K562 (cell line): ENCODE measurements at regions not wholly inside any gene's neighbourhood (a gene's known extent, or its start where the extent isn't known, plus 50 kb on each side); places are given as distances from the start of the nearest gene placed in this dataset.

Source experiments
- ATAC-seq: fragments of 200-7000 bp; cut with Tn5 transposase; 3 replicates; pipeline ENCODE4 v1.9.1; 2020; ENCODE audit warnings: moderate library complexity
- BruUV-seq: library from RNA; stranded (reverse); fragments of 400-500 nt; replicated peaks from 2 replicates; lab custom pipeline; 2021; lab: Mats Ljungman, UMichigan
- CTCF ChIA-PET: fragments of 300-600 bp; formaldehyde crosslinking; extraction: SDS; loops from one replicate; lab custom pipeline; 2021; ENCODE audit warnings: low intra/inter-chr PET ratio; lab: Yijun Ruan, JAX
- POLR2A ChIA-PET: fragments of 300-600, 350-650 bp; sonication (Branson Sonifier 250); formaldehyde crosslinking; extraction: SDS; loops from one replicate; lab custom pipeline; 2021; ENCODE audit warnings: antibody characterized with exemption, inconsistent platforms; lab: Yijun Ruan, JAX
- DNase-seq, 4 experiments: peaks; one replicate each; pipeline versions ENCODE4 v3.0.0 to v3.0.0-alpha.2; 2011 to 2018; ENCODE audit warnings: low spot score in 3 of 4, mixed read lengths in 3 of 4; ENCODE audit errors: extremely low read depth in 1 of 4
- FAIRE-seq: peaks from 2 replicates; lab custom pipeline; 2011; peaks lifted over from hg19 to GRCh38; lab: Jason Lieb, UNC
- H2AFZ ChIP-seq: 2 replicates; pipeline ENCODE4 v1.6.0; 2011; ENCODE audit warnings: low read depth, low read length, control low read depth, inconsistent platforms
- H3K27ac ChIP-seq: fragments of 200-600 bp; 3 replicates; pipeline ENCODE4 v1.8.0; 2011; ENCODE audit warnings: low read depth, mild to moderate bottlenecking, control low read depth, inconsistent platforms, low read length, moderate library complexity, mixed read lengths; ENCODE audit errors: extremely low read depth
- H3K27me3 ChIP-seq, 2 experiments: fragments of 300-600 bp in 1 of 2; 2 replicates in 1 of 2; 3 replicates in 1 of 2; pipeline versions ENCODE4 v1.6.0 to v1.8.0; 2011; ENCODE audit warnings: inconsistent platforms in 2 of 2, low read length in 2 of 2, mild to moderate bottlenecking in 1 of 2, mixed read lengths in 1 of 2, moderate library complexity in 1 of 2; ENCODE audit not compliant: control insufficient read depth in 2 of 2, insufficient read depth in 2 of 2
- H3K36me3 ChIP-seq: fragments of 300-600 bp; 3 replicates; pipeline ENCODE4 v1.8.0; 2011; ENCODE audit warnings: mild to moderate bottlenecking, low read length, inconsistent platforms; ENCODE audit not compliant: control insufficient read depth, insufficient read depth
- H3K4me1 ChIP-seq, 2 experiments: fragments of 200-600 bp in 1 of 2; replicated peaks in 1 of 2; 2 replicates in 1 of 2; 3 replicates in 1 of 2; pipeline versions ENCODE4 v1.5.1 to v1.8.0; 2011; ENCODE audit warnings: inconsistent platforms in 2 of 2, low read length in 2 of 2, mild to moderate bottlenecking in 1 of 2, mixed read lengths in 1 of 2, moderate library complexity in 1 of 2; ENCODE audit not compliant: control insufficient read depth in 2 of 2, insufficient read depth in 2 of 2
- H3K4me2 ChIP-seq: 2 replicates; pipeline ENCODE4 v1.6.1; 2011; ENCODE audit warnings: low read length, control low read depth, inconsistent platforms, mixed read lengths; ENCODE audit not compliant: insufficient read depth
- H3K4me3 ChIP-seq: fragments of 200-600 bp; sonication (generic), shearing (Covaris generic); 2 replicates; pipeline ENCODE4 v1.5.1; 2016; ENCODE audit warnings: control low read depth, inconsistent platforms
- H3K79me2 ChIP-seq: fragments of 200-600 bp; 3 replicates; pipeline ENCODE4 v1.8.0; 2011; ENCODE audit warnings: low read length, inconsistent platforms; ENCODE audit not compliant: control insufficient read depth, insufficient read depth
- H3K9ac ChIP-seq, 2 experiments: 2 replicates each; pipeline versions ENCODE4 v1.6.0 to v1.6.1; 2011; ENCODE audit warnings: low read depth in 2 of 2, low read length in 2 of 2, control low read depth in 1 of 2, inconsistent platforms in 1 of 2, mild to moderate bottlenecking in 1 of 2, mixed read lengths in 1 of 2; ENCODE audit not compliant: insufficient read depth in 1 of 2
- H3K9me1 ChIP-seq: one replicate; pipeline ENCODE4 v1.6.0; 2011; ENCODE audit warnings: inconsistent platforms, mild to moderate bottlenecking, low read length, moderate library complexity; ENCODE audit not compliant: control insufficient read depth, insufficient read depth
- H3K9me3 ChIP-seq: replicated peaks from 2 replicates; pipeline ENCODE4 v1.5.1; 2011; ENCODE audit warnings: low read depth, low read length, inconsistent platforms; ENCODE audit not compliant: control insufficient read depth, insufficient read depth
- H4K20me1 ChIP-seq: replicated peaks from 2 replicates; pipeline ENCODE4 v1.6.1; 2011; ENCODE audit warnings: low read length, inconsistent platforms, mixed read lengths; ENCODE audit not compliant: control insufficient read depth, insufficient read depth
- ATF6 ChIP-seq: sonication (generic); formaldehyde crosslinking; IDR thresholded peaks from 2 replicates; pipeline ENCODE4 v1.4.0; 2020; ENCODE audit warnings: mild to moderate bottlenecking, missing genetic modification reagents
- BRF1 ChIP-seq: IDR thresholded peaks from 3 replicates; pipeline ENCODE4 v1.6.1; 2011; ENCODE audit warnings: borderline replicate concordance, mild to moderate bottlenecking; ENCODE audit not compliant: insufficient read length; ENCODE audit errors: extremely low read depth
- CGGBP1 ChIP-seq: fragments of 250-450 bp; sonication (Bioruptor Pico); IDR thresholded peaks from 2 replicates; pipeline ENCODE4 v1.9.0; 2021; ENCODE audit warnings: mild to moderate bottlenecking
- CREBBP ChIP-seq: IDR thresholded peaks from one replicate; pipeline ENCODE4 v1.6.1; 2012; ENCODE audit warnings: low read depth, mild to moderate bottlenecking, control low read depth, inconsistent platforms, low read length
- GTF2B ChIP-seq: IDR thresholded peaks from 2 replicates; pipeline ENCODE4 v1.6.1; 2011; ENCODE audit not compliant: insufficient read length; ENCODE audit errors: extremely low read depth
- HMG20A ChIP-seq: fragments of 450-650 bp; formaldehyde crosslinking; conservative IDR thresholded peaks from 2 replicates; pipeline ENCODE4 v1.4.0; 2020; ENCODE audit warnings: mild to moderate bottlenecking, mixed read lengths
- KAT8 ChIP-seq: fragments of 450-650 bp; IDR thresholded peaks from 2 replicates; pipeline ENCODE4 v1.6.1; 2016; ENCODE audit warnings: low read depth, mild to moderate bottlenecking
- MITF ChIP-seq: IDR thresholded peaks from 2 replicates; pipeline ENCODE4 v1.6.1; 2014; ENCODE audit warnings: antibody characterized with exemption
- NCOA1 ChIP-seq: fragments of 450-650 bp; IDR thresholded peaks from 2 replicates; pipeline ENCODE4 v1.6.1; 2016; ENCODE audit warnings: low read depth
- NCOA6 ChIP-seq: fragments of 450-650 bp; IDR thresholded peaks from 2 replicates; pipeline ENCODE4 v1.6.1; 2017; ENCODE audit warnings: mild to moderate bottlenecking
- PHF20 ChIP-seq: fragments of 450-650 bp; IDR thresholded peaks from 2 replicates; pipeline ENCODE4 v1.6.1; 2018; ENCODE audit not compliant: partially characterized antibody
- POLR2AphosphoS5 ChIP-seq: IDR thresholded peaks from 2 replicates; pipeline ENCODE4 v1.6.1; 2011; ENCODE audit warnings: mild to moderate bottlenecking, low read depth, low read length, moderate library complexity; ENCODE audit not compliant: control insufficient read depth, insufficient read depth
- RNF2 ChIP-seq: sonication (generic); IDR thresholded peaks from 2 replicates; pipeline ENCODE4 v1.6.1; 2016
- SNAPC5 ChIP-seq: fragments of 250-450 bp; sonication (Bioruptor Pico); IDR thresholded peaks from 2 replicates; pipeline ENCODE4 v1.8.0; 2021; ENCODE audit warnings: moderate library complexity, mild to moderate bottlenecking, inconsistent platforms
- SUPT5H ChIP-seq: fragments of 450-650 bp; IDR thresholded peaks from 2 replicates; pipeline ENCODE4 v1.6.1; 2016
- TBL1XR1 ChIP-seq, 2 experiments: IDR thresholded peaks; 2 replicates each; pipeline ENCODE4 v1.6.1; 2012; ENCODE audit warnings: improper control_type of control experiment in 2 of 2, low read length in 2 of 2, mild to moderate bottlenecking in 1 of 2
- TGIF2 ChIP-seq: sonication (generic); formaldehyde crosslinking; IDR thresholded peaks from 2 replicates; pipeline ENCODE4 v1.8.1; 2022; ENCODE audit warnings: mild to moderate bottlenecking, missing genetic modification reagents, moderate library complexity
- ZBTB2 ChIP-seq: fragments of 450-650 bp; IDR thresholded peaks from 2 replicates; pipeline ENCODE4 v1.6.1; 2016; ENCODE audit warnings: antibody characterized with exemption
- ZNF134 ChIP-seq: fragments of 250-450 bp; sonication (Bioruptor Pico); conservative IDR thresholded peaks from 2 replicates; pipeline ENCODE4 v1.4.0; 2020
- ZNF778 ChIP-seq: fragments of 450-650 bp; formaldehyde crosslinking; IDR thresholded peaks from 2 replicates; pipeline ENCODE4 v1.4.0; 2020; ENCODE audit warnings: mild to moderate bottlenecking, moderate library complexity
- WGBS: fragments of 100-300 bp; shearing (Covaris generic); methylation state at CpG from one replicate; pipeline ENCODE4 v1.1.6; 2016; ENCODE audit warnings: low coverage, mixed read lengths; ENCODE audit not compliant: insufficient coverage; ENCODE audit errors: missing lambda C conversion rate; 5-methylcytosine and 5-hydroxymethylcytosine counted together
- in situ Hi-C: fragments of 300-500 bp; cut with MboI; formaldehyde crosslinking; loops from 4 replicates; pipeline ENCODE4 v1.15.0; 2018; ENCODE audit warnings: inconsistent platforms, mixed read lengths
- intact Hi-C: fragments of 100-400 bp; cut with micrococcal nuclease; formaldehyde crosslinking; loops from 2 replicates; pipeline ENCODE4 v1.14.2; 2022

- Histone ChIP-seq H4K20me1 (no peaks in the 10 kb centered on the region), H3K27me3 (no peaks in the 10 kb centered on the region), H3K9me1 (no peaks in the 10 kb centered on the region), H3K9ac (no peak overlapping the region), H3K9me3 (no peaks in the 10 kb centered on the region; the same call in 1 of the 2 replicates), H3K4me3 (no peak overlapping the region), H3K4me2 (no peak overlapping the region), H3K36me3 (no peaks in the 10 kb centered on the region), H3K4me1 (no peaks in the 10 kb centered on the region), H3K27ac (no peak overlapping the region), H3K79me2 (no peaks in the 10 kb centered on the region), H2AFZ (no peak overlapping the region)
- no TSS peak for BruUV-seq
- WGBS, result 0% methylated on average over 2 of the region's 2 CpGs
- POLR2A ChIA-PET, result no interaction called here
- DNase-seq (no peak), FAIRE-seq (no peak), ATAC-seq (no peak)
- intact Hi-C loops (no loop called here), in situ Hi-C loops (no loop called here)
- CTCF ChIA-PET, result no interaction called here
- TF ChIP-seq BRF1, result no peak
- no peak for TF ChIP-seq ZNF778
- TF ChIP-seq TBL1XR1 (IDR thresholded peaks at IDR 0.05; ENCODE audit: low read length in 2 of 2), result no peak
- TF ChIP-seq CREBBP, result no peak
- TF ChIP-seq ATF6 (CRISPR knock-in tag), result no peak
- no peak for TF ChIP-seq PHF20
- TF ChIP-seq KAT8, result no peak
- no peak for TF ChIP-seq MITF
- TF ChIP-seq POLR2AphosphoS5, result no peak
- no peak for TF ChIP-seq SNAPC5 (CRISPR knock-in tag)
- TF ChIP-seq CGGBP1, result no peak
- TF ChIP-seq TGIF2 (CRISPR knock-in tag), result no peak
- TF ChIP-seq GTF2B, result no peak
- TF ChIP-seq ZNF134, result no peak
- TF ChIP-seq NCOA1, result no peak
- no peak for TF ChIP-seq SUPT5H
- TF ChIP-seq HMG20A (CRISPR knock-in tag), result no peak
- TF ChIP-seq RNF2, result no peak
- no peak for TF ChIP-seq NCOA6
- no peak for TF ChIP-seq ZBTB2
Observed at GRCh38 chr5:30604648-30605262, 588.7 kb upstream of the CDH6 start.
